ENCODE measurements at regions not wholly inside any gene's neighbourhood (a gene's known extent, or its start where the extent isn't known, plus 50 kb on each side); places are given as distances from the start of the nearest gene placed in this dataset.

GRCh38 chr10:131802996-131803395 lies 97.8 kb upstream of the PPP2R2D start:
- H3K27ac Mint-ChIP-seq (ENCODE audit: unreplicated experiment), result no peak overlapping the region
- no peak for TF ChIP-seq CTCF (IDR thresholded peaks at IDR 0.05)
- H3K36me3 Mint-ChIP-seq (ENCODE audit: unreplicated experiment), result no peaks in the 10 kb centered on the region
- DNase-seq (ENCODE audit: extremely low spot score, unreplicated experiment), result peak; percentile 82
- peaks cover 27% of the 10 kb centered on the region for H3K9me3 Mint-ChIP-seq (ENCODE audit: unreplicated experiment)
- no peak overlapping the region for H3K4me3 Mint-ChIP-seq (ENCODE audit: unreplicated experiment)
- H3K4me1 Mint-ChIP-seq (ENCODE audit: unreplicated experiment), result no peaks in the 10 kb centered on the region
- H3K27me3 Mint-ChIP-seq (ENCODE audit: unreplicated experiment), result no peaks in the 10 kb centered on the region

GRCh38 chr10:131803860-131804425 lies 96.9 kb upstream of the PPP2R2D start:
- Mint-ChIP-seq H3K27me3 (ENCODE audit: unreplicated experiment) (no peaks in the 10 kb centered on the region), H3K4me3 (ENCODE audit: unreplicated experiment) (no peak overlapping the region), H3K36me3 (ENCODE audit: unreplicated experiment) (no peaks in the 10 kb centered on the region), H3K4me1 (ENCODE audit: unreplicated experiment) (no peaks in the 10 kb centered on the region), H3K9me3 (ENCODE audit: unreplicated experiment) (peaks cover 23% of the 10 kb centered on the region), H3K27ac (ENCODE audit: unreplicated experiment) (no peak overlapping the region)
- TF ChIP-seq CTCF (IDR thresholded peaks at IDR 0.05), result no peak
- peak; percentile 67 for DNase-seq (ENCODE audit: extremely low spot score, unreplicated experiment)

GRCh38 chr10:131804551-131805295 lies 96.1 kb upstream of the PPP2R2D start:
- Mint-ChIP-seq H3K27me3 (ENCODE audit: unreplicated experiment) (no peaks in the 10 kb centered on the region), H3K4me3 (ENCODE audit: unreplicated experiment) (no peak overlapping the region), H3K9me3 (ENCODE audit: unreplicated experiment) (peaks cover 24% of the 10 kb centered on the region), H3K4me1 (ENCODE audit: unreplicated experiment) (no peaks in the 10 kb centered on the region), H3K36me3 (ENCODE audit: unreplicated experiment) (no peaks in the 10 kb centered on the region), H3K27ac (ENCODE audit: unreplicated experiment) (no peak overlapping the region)
- no peak for TF ChIP-seq CTCF (IDR thresholded peaks at IDR 0.05)
- DNase-seq (ENCODE audit: extremely low spot score, unreplicated experiment), result peak; percentile 80

GRCh38 chr10:131805696-131806095 lies 95.1 kb upstream of the PPP2R2D start:
- no peak for TF ChIP-seq CTCF (IDR thresholded peaks at IDR 0.05)
- no peak overlapping the region for H3K27ac Mint-ChIP-seq (ENCODE audit: unreplicated experiment)
- no peak overlapping the region for H3K4me3 Mint-ChIP-seq (ENCODE audit: unreplicated experiment)
- peak; percentile 48 for DNase-seq (ENCODE audit: extremely low spot score, unreplicated experiment)
- no peaks in the 10 kb centered on the region for H3K4me1 Mint-ChIP-seq (ENCODE audit: unreplicated experiment)
- no peaks in the 10 kb centered on the region for H3K27me3 Mint-ChIP-seq (ENCODE audit: unreplicated experiment)
- H3K36me3 Mint-ChIP-seq (ENCODE audit: unreplicated experiment), result no peaks in the 10 kb centered on the region
- peaks cover 18% of the 10 kb centered on the region for H3K9me3 Mint-ChIP-seq (ENCODE audit: unreplicated experiment)

- no peak for TF ChIP-seq CTCF (IDR thresholded peaks at IDR 0.05)
- H3K4me3 Mint-ChIP-seq (ENCODE audit: unreplicated experiment), result no peak overlapping the region
- DNase-seq (ENCODE audit: extremely low spot score, unreplicated experiment), result peak; percentile 78
- no peaks in the 10 kb centered on the region for H3K4me1 Mint-ChIP-seq (ENCODE audit: unreplicated experiment)
- no peaks in the 10 kb centered on the region for H3K36me3 Mint-ChIP-seq (ENCODE audit: unreplicated experiment)
- peaks cover 16% of the 10 kb centered on the region for H3K9me3 Mint-ChIP-seq (ENCODE audit: unreplicated experiment)
- H3K27ac Mint-ChIP-seq (ENCODE audit: unreplicated experiment), result no peak overlapping the region
- H3K27me3 Mint-ChIP-seq (ENCODE audit: unreplicated experiment), result no peaks in the 10 kb centered on the region
Observed at GRCh38 chr10:131806146-131806545, 94.7 kb upstream of the PPP2R2D start.

Measured in osteocyte (in vitro differentiated cells).